ENCODE measurements at regions not wholly inside any gene's neighbourhood (a gene's known extent, or its start where the extent isn't known, plus 50 kb on each side); places are given as distances from the start of the nearest gene placed in this dataset.

- no peak for DNase-seq (ENCODE audit: low read depth)
- H3K4me3 ChIP-seq (replicated peaks; ENCODE audit: low read depth, low read length): no peak overlapping the region
- TF ChIP-seq CTCF (IDR thresholded peaks at IDR 0.05; ENCODE audit: low read length, missing control alignments): no peak
These were observed 111.6 kb upstream of the ESRRB start for GRCh38 chr14:76264384-76264783.

- peak; percentile 46 for DNase-seq (ENCODE audit: low read depth)
- peak; percentile 35 for TF ChIP-seq CTCF (IDR thresholded peaks at IDR 0.05; ENCODE audit: low read length, missing control alignments)
- peak overlapping the region; percentile 48 for H3K4me3 ChIP-seq (replicated peaks; ENCODE audit: low read depth, low read length)
These were observed 108.5 kb upstream of the ESRRB start for GRCh38 chr14:76267322-76268046.

GRCh38 chr14:76268047-76268431, 107.9 kb upstream of the ESRRB start:
- H3K4me3 ChIP-seq (replicated peaks; ENCODE audit: low read depth, low read length): peak overlapping the region; percentile 48
- no peak for DNase-seq (ENCODE audit: low read depth)
- TF ChIP-seq CTCF (IDR thresholded peaks at IDR 0.05; ENCODE audit: low read length, missing control alignments): no peak

GRCh38 chr14:76268700-76269099, 107.2 kb upstream of the ESRRB start:
- no peak overlapping the region for H3K4me3 ChIP-seq (replicated peaks; ENCODE audit: low read depth, low read length)

GRCh38 chr14:76271041-76271755, 104.7 kb upstream of the ESRRB start:
- DNase-seq (ENCODE audit: low read depth): no peak
- no peak for TF ChIP-seq CTCF (IDR thresholded peaks at IDR 0.05; ENCODE audit: low read length, missing control alignments)
- H3K4me3 ChIP-seq (replicated peaks; ENCODE audit: low read depth, low read length): no peak overlapping the region

More at GRCh38 chr14:76268700-76269099, 107.2 kb upstream of the ESRRB start:
- TF ChIP-seq CTCF (IDR thresholded peaks at IDR 0.05; ENCODE audit: low read length, missing control alignments): no peak
- no peak for DNase-seq (ENCODE audit: low read depth)

GRCh38 chr14:76272349-76272748, 103.6 kb upstream of the ESRRB start:
- no peak overlapping the region for H3K4me3 ChIP-seq (replicated peaks; ENCODE audit: low read depth, low read length)
- TF ChIP-seq CTCF (IDR thresholded peaks at IDR 0.05; ENCODE audit: low read length, missing control alignments): no peak

More at GRCh38 chr14:76272349-76272748, 103.6 kb upstream of the ESRRB start:
- DNase-seq (ENCODE audit: low read depth): no peak

Data from fibroblast of pulmonary artery (primary cell).